NCI-H526 (cell line): ENCODE measurements at regions not wholly inside any gene's neighbourhood (a gene's known extent, or its start where the extent isn't known, plus 50 kb on each side); places are given as distances from the start of the nearest gene placed in this dataset.
A peak's percentile ranks its signal among the peaks of the same experiment; 100 is the strongest.

Experiments
- DNase-seq, 2 experiments: peaks; one replicate each; lab custom pipeline; 2025; lab: John Stamatoyannopoulos, UW

DNA sequence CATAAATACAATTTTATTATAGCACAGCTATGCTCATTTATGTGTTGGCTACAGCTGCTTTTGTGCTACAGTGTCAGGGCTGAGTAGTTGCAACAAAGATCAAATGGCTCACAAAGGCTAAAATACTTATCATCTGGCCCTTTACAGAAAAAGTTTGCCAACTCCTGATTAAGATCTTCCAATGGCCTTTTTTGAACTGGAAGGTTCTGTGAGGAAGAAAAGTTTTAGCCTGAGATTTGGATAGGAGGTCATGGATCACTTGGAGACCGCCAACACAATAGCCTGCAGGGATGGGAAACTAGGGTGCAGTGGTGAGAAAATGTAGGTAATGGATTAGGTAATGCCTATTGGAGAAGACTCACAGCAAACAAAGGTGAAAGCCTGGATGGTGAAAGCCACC is 169.8 kb downstream of the NOC3L start:
- no peak for DNase-seq

DNA sequence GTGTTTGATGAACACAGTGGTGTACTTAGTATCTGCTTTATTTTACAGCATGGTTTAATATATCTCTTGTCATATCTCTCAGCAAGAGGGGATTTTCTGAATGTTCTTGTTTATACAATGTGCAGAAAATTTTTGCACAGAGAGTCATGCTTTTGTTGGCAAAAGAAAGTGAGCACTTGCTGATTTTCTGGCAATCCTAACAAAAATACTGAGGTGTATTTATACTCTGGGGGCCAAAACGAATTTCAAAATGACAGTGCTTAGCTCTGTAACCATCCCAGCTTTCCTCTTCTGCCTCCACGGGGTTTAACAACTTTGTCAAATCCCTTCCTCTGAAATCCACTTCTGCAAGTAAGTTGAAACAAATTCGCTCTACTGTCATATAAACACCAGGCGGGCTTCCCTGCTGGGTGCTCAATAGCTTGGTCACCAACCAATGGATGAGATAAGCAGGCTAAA is 169.2 kb downstream of the NOC3L start:
- DNase-seq, result no peak

DNA sequence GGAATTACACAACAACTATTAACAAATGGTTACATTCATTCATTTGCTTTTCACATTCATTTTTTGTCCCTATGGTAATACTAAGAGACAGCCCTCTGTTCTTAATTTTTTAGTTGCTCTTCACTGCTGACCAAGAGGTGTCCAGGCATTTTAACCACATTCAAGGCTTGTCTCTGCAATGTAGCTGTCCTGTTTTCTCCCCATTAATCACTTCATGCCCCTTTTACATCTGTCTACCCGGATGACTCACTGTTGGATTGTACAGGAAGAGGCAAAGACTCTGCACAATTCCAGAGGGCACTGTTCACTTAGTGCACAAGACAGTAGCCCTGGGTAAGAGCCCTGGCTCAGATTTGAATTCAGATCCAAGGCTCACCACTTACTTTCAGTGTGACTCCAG is 168.5 kb downstream of the NOC3L start:
- no peak for DNase-seq

DNA sequence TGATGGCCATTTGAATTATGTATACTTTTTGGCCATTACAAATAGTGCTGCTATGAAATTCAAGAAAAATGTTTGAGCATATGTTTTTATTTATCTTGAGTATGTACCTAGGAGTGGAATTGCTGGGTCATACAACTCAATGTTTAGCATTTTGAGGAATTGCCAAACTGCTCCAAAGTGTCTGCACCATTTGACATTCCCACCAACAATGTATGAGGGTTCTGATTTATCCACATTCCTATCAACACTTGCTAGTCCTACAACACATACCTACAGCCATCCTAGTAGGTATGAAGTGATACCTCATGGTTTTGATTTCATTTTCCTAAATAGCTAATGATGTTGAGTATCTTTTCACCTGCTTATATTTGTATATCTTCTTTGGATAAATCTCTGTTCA is 165.5 kb downstream of the NOC3L start:
- DNase-seq, result no peak

DNA sequence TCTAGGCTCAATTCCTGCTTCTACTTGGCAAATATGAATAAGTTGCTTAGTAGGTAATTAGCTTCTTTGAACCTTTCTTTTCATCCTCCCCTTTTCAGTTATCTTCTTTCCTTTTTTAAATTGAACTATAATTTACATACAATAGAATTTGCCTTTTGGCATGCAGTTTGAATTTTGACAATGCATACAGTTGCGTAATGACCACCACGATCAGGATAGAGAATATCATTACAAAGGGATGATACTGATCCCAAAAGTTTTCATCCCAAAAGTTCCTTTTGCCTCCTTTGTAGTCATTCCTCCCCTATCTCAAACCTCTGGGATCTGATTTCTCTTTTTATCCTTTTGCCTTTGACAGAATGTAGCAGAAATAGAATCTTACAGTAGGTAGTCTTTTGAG is 164.4 kb downstream of the NOC3L start:
- DNase-seq, result no peak

DNA sequence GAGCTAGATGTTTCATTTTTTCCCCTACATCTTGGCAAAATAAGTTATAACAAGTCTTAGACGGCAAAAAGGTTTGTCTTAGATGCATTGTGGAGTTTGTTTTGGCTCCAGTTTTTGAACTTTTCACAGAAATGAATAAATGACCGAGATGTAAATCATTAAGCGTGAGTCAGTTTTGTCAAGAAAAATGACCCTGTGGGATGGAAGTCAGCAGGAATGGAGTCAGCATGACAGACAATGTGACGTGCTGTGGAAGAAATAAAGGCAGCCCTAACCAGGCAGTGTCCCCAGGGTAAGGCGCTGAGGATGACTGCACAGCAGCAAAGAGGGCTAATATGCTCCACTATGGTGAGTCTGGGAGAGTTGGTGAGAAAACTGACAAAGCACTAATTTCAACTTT is 163.2 kb downstream of the NOC3L start:
- DNase-seq, result no peak

DNA sequence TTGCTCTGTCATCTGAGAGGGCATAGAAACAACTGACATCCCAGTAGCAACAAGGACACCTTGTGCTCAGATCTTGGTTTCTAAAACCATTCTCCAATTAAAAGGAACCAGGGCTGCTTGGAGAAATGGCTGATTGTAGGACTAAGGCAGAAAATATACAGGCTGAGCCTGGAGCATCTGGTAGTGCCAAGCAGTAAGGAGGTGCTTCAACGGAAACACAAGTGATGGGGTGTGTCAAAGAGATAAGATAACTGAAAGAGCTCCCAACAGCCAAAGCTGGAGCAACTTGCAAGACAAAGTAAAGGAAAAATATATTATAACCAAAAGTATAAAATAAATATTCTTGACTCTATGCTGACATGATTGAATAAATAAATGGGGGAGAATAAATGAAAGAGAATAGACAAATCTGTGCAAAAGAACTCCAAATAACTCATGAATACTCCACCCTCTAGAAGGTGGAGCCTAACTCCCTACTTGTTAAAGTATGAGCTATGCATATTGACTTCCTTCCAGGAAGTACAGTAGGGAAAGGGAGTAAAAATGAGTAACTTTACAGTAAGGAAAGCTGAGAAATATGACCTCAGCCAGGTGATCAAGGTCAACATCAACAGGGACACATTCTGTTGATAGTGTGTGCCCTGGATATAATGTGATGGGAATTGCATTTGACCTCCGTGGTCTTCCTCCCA is 162.4 kb downstream of the NOC3L start:
- DNase-seq, result no peak

DNA sequence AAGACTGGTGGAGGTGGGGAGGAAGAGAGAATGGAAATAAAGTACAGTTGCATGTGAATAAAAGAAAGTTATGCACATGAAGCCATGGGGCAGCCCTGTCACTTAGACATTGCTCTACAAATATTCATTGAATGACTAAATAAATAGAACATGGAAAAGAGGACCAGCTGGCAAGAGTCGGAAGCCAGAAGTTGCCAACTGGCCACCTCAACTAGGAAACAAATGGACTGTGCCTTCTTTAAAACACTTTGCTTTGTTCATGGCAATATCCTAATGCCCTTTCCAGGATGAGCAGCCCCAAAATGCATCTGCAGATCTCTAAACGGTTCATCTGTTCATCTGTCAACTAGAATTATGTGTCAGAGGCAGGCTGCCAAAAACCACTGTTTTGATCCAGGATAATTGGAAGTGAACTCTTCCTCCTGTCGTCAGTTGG is 157.3 kb downstream of the NOC3L start:
- no peak for DNase-seq

DNA sequence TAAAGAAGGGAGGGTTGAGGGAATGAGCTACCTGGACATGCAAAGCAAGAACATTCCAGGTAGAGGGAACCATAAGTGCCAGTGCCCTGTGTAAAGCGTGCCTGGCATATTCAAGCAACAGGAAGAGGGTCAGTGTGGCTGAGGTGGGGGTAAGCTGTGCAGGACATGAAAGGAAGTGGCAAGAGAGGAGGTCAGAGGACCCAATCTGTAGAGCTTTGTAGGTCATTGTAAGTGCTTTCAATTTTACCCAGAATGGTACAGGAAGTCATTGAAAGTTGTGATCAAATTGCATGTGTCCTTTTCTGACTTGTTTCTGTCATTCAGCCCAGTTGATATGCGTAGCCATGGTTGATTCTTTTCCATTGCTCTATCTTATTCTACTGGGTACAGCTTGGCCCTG is 156.6 kb downstream of the NOC3L start:
- no peak for DNase-seq

DNA sequence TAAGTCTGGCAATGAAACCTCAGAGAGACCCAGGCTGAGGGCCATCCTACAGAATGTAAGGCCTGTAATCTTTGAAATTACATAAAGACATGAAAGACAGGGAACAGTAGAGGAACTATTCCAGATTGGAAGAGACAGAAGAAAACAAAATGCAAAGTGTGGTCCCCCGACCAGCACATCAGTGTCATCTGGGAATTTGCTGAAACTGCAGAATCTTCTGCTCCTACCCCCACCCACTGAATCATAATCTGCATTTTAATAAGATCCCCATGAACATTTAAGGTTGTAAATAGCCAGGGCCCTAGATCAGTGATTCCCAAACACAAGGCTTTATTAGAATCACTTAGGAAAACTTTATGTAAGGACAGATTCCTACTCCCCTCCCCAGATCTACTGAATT is 154.4 kb downstream of the NOC3L start:
- DNase-seq, result no peak

DNA sequence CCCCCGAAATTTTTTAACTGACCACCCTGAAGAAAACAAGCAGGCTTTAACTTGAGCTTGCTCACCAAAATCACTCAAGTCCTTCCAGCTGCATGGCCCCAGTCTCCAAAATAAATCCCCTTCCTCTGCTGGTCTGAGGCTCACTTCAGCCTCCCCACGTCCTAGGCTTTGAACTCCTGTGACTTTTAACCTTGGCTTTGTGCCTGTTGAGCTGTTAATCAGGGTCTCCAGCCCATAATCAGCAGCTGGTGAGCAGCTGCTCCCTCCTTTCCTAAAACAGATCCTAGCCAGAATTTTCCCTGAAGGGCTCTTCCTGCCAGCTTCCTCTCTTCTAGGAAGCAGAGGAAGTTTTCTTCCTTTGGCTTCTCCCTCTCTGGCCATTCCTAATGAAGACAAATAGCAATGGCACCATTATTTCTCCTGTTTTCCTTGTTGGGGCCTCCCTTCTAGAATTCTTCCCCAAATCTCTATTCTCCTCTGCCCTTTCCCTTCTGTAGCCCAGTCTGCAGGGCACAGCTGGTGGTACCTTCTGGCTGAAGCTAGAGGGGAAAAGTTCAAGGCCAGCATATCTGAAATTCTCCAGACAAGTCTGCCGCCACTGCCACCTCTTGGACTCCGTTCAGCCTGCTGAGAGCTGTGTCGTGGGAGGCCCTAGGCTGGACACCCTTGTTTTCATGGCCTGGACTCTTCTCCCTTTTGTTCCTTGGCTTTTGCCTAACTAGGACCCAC is 152.1 kb downstream of the NOC3L start:
- no peak for DNase-seq

DNA sequence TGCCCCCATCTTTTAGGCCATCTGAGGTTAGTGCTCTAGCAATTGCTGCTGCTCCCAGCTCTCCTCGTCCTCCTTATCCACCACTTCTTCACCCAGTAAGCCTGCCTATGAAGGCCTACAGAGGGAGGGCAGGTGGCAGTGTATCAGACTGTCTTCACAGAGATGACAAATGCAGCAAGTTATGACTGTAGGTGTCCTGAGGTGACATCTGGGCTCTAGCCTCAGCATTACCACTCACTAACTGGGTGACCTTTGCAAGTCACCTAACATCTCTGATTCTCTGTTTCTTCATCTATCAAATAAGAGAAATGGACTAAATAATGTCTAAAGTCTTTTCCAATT is 151.6 kb downstream of the NOC3L start:
- no peak for DNase-seq

DNA sequence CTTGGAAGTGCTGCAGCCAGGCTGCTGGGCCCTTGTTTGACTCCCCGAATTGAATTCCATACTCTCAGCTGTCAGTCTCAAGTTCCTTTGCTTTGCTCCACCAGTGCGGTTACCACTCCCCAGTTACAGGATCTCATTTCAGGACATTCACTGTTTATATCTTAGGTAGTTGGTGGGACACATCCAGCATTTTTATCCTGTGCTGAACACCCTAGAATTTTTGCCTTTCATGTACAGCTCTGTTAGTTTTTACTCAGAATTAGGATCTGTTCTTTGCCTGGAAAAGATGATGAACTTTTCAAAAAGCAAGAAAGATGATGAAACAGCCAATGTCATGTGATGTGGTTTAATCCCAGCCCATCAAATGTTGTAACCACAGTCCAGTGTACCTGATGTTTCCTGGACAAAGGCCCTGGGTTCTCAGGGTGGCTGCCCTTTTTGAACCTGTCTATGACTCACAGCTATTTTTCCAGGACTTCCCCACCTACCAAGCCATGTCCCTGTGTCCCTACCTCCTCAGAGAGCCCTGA is 149.7 kb downstream of the NOC3L start:
- DNase-seq, result no peak

DNA sequence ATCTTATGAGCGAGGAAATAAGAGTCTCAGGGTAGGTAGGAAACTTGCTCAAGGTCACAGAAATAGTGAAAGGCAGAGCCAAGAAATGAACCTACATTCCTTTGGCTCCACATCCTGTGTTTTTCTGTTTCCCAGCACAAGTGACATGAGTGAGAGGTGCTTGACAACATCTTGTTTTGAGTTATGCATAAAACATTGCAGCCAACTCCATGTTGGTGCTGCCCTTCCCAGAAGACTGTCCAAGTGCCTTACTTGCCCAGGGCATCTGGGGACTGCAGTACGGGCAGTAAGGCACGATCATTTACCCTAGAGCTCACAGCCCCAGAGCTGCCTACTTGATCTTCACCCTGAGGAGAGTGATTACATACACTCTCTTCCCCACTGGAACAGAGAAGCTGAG is 148.8 kb downstream of the NOC3L start:
- DNase-seq, result no peak

DNA sequence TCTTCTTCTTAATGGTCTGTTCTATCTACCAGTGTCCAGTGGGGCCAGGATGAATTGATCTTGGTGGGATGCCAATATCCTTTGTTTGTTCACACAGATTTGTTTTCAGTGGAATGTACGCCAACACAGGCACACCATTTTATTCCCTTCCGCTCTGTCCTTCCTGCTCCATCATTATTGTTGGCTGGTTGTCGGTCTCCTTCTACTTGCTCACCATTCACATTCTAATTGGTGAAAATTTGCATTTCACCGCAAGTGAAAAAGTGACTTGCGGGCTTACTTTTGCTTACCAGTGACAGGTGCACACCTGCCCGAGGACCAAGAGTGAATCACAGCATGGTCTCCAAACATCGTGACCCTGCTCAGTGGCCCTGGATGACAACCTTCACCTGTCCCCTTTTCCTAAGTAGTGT is 148.3 kb downstream of the NOC3L start:
- DNase-seq, result peak in 1 of 2 experiments; percentile 33

DNA sequence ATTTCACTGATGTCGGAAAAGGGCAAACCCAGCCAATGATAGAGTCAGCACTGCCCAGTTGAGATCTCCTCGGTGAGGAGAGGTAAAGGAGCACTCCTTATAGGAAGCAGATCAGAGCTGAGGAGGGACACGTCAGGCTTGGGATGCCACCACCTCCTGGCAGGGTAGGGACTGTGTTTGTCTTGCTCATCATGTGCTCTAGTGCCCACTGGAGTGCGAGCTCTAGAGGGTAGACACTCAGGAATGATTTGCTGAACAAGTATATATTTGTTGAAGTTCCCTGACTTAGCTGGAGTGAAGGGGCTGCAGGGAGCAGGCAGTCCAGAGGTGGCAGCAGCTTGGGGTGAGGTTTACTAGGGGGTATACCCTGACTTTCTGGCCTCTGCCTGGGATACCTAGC is 146.5 kb downstream of the NOC3L start:
- no peak for DNase-seq

DNA sequence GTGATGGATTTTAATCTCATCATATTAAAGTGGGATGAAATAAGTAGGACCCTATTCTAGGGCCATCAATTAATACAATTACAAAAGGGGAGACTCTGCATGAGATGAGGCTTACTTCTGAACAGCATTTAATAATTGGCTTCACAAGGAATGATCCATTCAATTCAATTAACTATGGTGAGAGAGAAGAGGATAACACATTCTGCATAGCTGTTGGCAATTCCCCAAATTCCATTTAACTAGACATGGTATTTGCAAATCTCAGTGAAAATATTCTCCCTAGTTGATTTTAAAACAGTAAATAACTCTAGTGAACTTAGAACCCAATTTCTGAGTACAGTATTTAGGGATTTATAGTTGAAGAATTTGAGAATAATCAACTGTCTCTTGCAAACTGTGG is 145.3 kb downstream of the NOC3L start:
- no peak for DNase-seq

DNA sequence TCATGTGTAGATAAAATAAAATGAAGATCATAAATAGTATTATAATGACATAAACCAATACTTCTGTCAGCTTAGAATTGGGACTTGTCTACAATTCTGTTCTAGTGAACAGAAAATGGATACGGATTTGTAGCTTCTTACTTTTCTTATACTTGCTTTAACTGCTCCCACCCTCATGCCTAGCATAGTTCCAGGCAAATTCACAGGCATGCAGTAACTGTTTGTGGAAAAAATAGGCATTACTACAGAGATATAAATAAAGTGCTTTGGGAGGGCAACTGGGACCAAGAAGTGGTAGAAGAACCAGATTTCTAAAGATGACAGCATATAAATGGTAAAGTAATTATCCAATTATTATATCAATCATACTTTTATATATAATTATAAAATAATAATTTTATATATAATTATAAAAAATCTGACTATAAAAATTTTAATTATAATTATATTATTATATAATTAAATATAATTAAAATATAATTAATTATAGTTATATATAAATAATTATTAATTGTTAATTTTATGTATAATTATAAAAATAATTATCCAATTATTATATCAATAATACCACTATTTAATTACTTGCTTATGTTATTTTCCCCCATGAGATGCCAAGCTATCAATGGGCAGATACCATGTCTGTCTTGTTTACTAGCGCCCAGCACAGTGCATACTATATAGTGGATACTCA is 144.1 kb downstream of the NOC3L start:
- DNase-seq, result no peak

DNA sequence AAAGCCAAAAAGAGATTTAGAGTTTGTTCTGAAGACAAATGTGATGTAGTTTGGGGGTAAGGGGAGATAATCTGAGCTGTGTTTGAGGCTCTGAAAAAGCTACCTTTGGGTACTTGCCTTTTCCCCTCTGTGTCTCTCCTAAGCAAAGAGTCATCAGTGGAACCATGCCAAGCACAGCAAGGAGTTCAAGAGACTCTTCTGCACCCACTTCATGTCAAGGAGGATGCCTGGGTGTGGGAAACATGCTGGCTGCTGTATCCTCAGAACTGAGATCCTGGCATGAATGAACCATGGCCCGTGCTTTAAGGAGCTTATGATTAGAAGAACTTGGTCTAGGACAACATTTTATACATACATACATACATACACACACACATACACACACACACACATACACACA is 142.9 kb downstream of the NOC3L start:
- no peak for DNase-seq

DNA sequence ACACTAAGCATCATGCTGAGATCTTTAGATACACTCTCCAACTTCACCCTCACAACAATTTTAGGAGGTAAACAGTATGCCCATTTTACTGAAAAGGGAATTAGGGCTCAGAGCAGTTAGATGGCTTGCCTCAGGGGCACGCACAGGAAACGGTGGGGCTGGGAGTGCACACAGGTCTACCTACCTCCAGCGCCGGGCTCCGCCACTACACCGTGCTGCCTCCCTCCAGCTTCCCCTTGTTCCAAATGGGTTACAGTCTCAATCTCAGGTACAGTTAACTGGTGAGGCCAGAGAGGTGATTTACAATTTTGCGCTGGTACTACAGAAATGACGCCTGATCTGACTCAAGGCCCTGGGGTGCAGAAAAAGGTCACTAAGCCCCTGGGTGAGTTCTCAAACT is 142.0 kb downstream of the NOC3L start:
- no peak for DNase-seq

DNA sequence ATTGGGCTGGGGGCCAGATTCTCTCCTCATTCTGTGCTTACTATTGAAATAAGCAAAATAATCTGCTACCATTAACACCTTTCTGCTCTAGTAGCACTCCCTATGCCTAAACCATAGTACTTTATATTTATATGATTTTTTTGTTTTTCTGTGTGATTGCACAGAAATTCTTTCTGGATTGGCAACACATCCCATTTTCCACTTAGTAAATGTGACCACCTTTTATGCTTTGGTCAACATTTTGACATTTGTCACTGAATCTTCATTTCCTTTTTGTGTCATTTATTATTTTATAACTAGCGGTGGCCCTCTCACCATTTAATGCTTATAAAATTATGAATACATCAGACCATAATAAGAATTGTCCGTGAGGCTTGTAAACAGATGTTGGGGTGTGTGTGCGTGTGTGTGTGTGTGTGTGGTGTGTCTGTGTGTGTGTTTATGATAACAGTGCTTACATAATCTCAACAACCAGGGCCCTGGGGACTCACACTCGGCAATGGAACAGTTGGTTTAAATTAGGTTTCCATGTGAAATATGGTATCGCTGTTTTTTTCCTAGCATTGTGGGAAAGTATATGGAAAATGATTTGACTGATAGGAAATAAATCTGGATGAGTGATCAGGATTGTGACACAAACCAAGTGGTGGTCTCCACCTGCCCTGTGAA is 138.9 kb downstream of the NOC3L start:
- no peak for DNase-seq

DNA sequence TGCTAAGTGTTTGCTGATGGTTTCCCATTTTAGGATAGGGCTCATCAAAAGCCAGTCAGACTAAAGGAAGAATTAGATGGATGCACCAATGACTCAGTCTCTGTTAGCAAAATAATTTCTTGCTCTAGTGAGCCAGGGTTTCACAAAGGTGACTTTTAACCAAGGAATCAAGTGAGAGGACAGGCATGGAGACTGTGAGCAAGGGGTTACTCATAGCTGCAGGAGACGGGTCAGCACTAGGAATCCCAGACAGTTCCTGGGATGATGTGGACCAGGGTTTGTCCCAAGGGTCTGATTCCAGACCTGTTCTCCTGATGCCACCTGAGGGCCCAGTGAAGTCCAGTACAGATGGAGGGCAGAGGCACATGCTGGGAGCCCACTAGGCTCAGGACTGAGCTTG is 138.1 kb downstream of the NOC3L start:
- DNase-seq, result no peak
